HUES6 (cell line): ENCODE measurements at regions not wholly inside any gene's neighbourhood (a gene's known extent, or its start where the extent isn't known, plus 50 kb on each side); places are given as distances from the start of the nearest gene placed in this dataset.

ENCODE experiments used
- H3K27ac ChIP-seq: 2 replicates; pipeline ENCODE4 v1.7.0; 2013; ENCODE audit warnings: low read depth, mild to moderate bottlenecking, low read length, inconsistent platforms
- H3K27me3 ChIP-seq: 2 replicates; pipeline ENCODE4 v1.6.1; 2013; ENCODE audit warnings: low read length; ENCODE audit not compliant: control insufficient read depth, insufficient read depth
- H3K36me3 ChIP-seq: 2 replicates; pipeline ENCODE4 v1.6.1; 2013; ENCODE audit warnings: low read length; ENCODE audit not compliant: control insufficient read depth, insufficient read depth
- H3K4me1 ChIP-seq: 2 replicates; pipeline ENCODE4 v1.6.1; 2013; ENCODE audit warnings: low read length; ENCODE audit not compliant: control insufficient read depth, insufficient read depth
- H3K4me3 ChIP-seq: 2 replicates; pipeline ENCODE4 v1.5.1; 2013; ENCODE audit warnings: low read depth, low read length
- H3K9ac ChIP-seq: one replicate; pipeline ENCODE4 v1.6.1; 2013; ENCODE audit warnings: mild to moderate bottlenecking, low read length
- H3K9me3 ChIP-seq: 2 replicates; pipeline ENCODE4 v1.6.1; 2013; ENCODE audit warnings: low read depth, low read length; ENCODE audit not compliant: control insufficient read depth, insufficient read depth

- Histone ChIP-seq H3K36me3 (no peaks in the 10 kb centered on the region), H3K4me1 (peaks cover 15% of the 10 kb centered on the region), H3K4me3 (no peak overlapping the region), H3K9ac (no peak overlapping the region), H3K27ac (no peak overlapping the region), H3K27me3 (no peaks in the 10 kb centered on the region), H3K9me3 (no peaks in the 10 kb centered on the region)
Measured at GRCh38 chr6:37580176-37580955, 80.7 kb upstream of the CCDC167 start.

DNA sequence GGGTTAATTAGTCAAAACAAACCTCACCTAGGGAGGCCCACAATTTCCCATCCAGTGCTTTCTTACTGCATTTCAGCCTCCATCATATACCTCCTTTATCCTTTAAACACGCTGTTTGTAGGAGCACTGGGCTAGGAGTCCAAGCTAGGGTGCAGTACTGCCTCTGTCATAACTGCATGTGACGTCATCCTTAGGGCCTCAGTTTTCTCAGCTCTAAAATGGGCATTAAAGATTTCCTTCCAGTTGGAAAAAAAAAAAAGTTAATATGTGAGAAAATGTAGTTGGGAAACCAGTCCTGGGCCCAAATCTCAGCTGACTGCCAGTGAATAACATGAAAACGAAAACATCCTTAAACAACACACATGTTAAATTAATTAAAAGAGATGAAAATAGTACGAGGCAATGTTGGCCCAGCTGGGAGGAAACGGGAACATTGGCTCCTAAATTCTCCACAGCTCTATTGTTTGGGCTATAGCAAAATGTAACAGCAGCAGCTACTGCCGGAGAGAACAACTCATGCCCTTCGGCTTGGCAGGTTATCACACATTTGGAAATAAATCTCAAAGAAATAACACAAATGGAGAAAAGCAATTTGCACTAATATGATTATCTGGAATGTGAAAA lies 79.9 kb upstream of the CCDC167 start:
- Histone ChIP-seq H3K4me3 (no peak overlapping the region), H3K9me3 (no peaks in the 10 kb centered on the region), H3K27me3 (no peaks in the 10 kb centered on the region), H3K4me1 (peaks cover 11% of the 10 kb centered on the region), H3K36me3 (no peaks in the 10 kb centered on the region), H3K9ac (no peak overlapping the region), H3K27ac (no peak overlapping the region)

GRCh38 chr6:37578104-37578503 lies 78.4 kb upstream of the CCDC167 start:
- Histone ChIP-seq H3K4me3 (no peak overlapping the region), H3K36me3 (no peaks in the 10 kb centered on the region), H3K9ac (no peak overlapping the region), H3K9me3 (no peaks in the 10 kb centered on the region), H3K27me3 (no peaks in the 10 kb centered on the region), H3K4me1 (peaks cover 9% of the 10 kb centered on the region), H3K27ac (no peak overlapping the region)

GRCh38 chr6:37576336-37576737 lies 76.6 kb upstream of the CCDC167 start:
- Histone ChIP-seq H3K27me3 (peaks cover 3% of the 10 kb centered on the region; the same call in 1 of the 2 replicates), H3K27ac (no peak overlapping the region), H3K4me1 (peaks cover 2% of the 10 kb centered on the region; the same call in 1 of the 2 replicates), H3K4me3 (no peak overlapping the region), H3K9me3 (no peaks in the 10 kb centered on the region), H3K9ac (no peak overlapping the region), H3K36me3 (no peaks in the 10 kb centered on the region)

DNA sequence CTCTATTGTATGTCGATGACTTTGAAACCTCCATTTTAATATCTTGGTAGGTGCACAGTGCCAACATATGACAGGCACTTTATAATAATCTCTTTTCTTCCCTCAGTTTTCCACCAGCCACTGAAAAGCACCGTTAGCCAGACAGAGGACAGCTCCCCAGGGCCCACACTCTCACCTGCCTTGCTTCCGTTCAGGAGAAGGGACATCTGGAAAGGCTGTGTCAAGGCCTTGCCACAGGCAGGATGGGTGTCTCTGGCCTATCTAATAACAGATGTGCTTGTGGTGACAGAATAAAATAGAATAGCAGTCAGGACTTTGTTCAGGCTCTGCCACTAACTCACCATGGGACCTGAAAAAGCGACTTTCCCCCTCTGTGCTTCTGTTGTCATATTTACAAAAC lies 75.5 kb upstream of the CCDC167 start:
- peaks cover 7% of the 10 kb centered on the region; the same call in 1 of the 2 replicates for H3K4me1 ChIP-seq
- H3K9me3 ChIP-seq: no peaks in the 10 kb centered on the region
- H3K27me3 ChIP-seq: peaks cover 13% of the 10 kb centered on the region; the same call in 1 of the 2 replicates
- H3K9ac ChIP-seq: no peak overlapping the region
- no peak overlapping the region for H3K27ac ChIP-seq
- no peaks in the 10 kb centered on the region for H3K36me3 ChIP-seq
- no peak overlapping the region for H3K4me3 ChIP-seq

DNA sequence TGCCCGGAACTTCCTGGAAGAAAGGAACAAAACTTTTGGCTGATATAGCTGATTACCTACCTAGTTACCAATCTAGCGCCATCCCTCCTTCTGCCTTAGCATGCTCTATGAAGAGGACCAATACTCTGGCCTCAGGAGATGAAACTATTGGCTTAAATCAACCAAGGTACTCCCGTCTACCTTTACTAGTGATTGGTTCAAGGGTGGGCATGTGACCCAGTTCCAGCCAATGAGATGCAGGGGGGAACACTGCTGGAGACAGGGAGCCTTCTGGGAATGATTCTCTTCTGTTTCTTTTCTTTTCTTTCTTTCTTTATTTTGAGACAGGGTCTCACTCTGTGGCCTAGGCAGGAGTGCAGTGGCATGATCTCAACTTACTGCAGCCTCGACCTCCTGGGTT lies 72.6 kb upstream of the CCDC167 start:
- Histone ChIP-seq H3K9ac (no peak overlapping the region), H3K36me3 (no peaks in the 10 kb centered on the region), H3K9me3 (no peaks in the 10 kb centered on the region), H3K27me3 (peaks cover 17% of the 10 kb centered on the region; the same call in 1 of the 2 replicates), H3K4me1 (peaks cover 7% of the 10 kb centered on the region; the same call in 1 of the 2 replicates), H3K27ac (no peak overlapping the region), H3K4me3 (no peak overlapping the region)

DNA sequence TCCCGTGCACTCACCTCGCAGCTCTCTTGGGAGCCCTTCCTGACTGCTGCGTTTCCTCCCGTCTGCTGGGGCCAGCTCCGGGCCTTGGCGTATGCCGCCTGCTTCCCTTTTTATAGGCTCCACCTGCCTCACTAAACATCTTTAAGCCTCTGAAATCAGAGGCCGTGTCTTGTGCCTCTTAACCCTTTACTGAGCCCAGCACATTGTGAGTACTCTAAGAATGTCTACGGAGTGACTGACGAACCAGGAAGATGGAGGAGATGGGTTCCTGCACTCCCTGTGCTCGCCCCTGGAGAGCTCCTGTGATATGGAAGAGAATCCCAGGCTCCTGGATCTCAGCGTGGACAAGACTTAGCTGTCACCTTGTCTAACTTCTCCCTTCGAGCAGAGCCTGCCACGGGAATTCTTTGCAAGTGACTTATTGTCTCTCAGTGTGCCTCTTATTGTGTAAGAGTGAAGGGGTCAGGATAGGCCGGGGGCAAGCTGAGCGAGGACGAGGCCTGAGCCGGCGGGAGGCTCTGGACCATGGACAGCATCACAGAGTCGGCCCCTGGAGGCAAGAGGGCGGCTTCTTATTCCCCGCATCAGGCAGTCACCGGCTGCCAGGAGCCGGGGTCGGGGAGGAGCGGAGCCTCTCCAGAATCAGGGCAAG lies 70.9 kb upstream of the CCDC167 start:
- H3K27me3 ChIP-seq: peaks cover 17% of the 10 kb centered on the region; the same call in 1 of the 2 replicates
- no peak overlapping the region for H3K27ac ChIP-seq
- H3K9me3 ChIP-seq: no peaks in the 10 kb centered on the region
- H3K4me3 ChIP-seq: no peak overlapping the region
- peaks cover 4% of the 10 kb centered on the region; the same call in 1 of the 2 replicates for H3K4me1 ChIP-seq
- no peaks in the 10 kb centered on the region for H3K36me3 ChIP-seq
- no peak overlapping the region for H3K9ac ChIP-seq

- peaks cover 11% of the 10 kb centered on the region for H3K4me1 ChIP-seq
- H3K9me3 ChIP-seq: no peaks in the 10 kb centered on the region
- no peak overlapping the region for H3K27ac ChIP-seq
- no peaks in the 10 kb centered on the region for H3K36me3 ChIP-seq
- H3K9ac ChIP-seq: no peak overlapping the region
- no peak overlapping the region for H3K4me3 ChIP-seq
- peaks cover 17% of the 10 kb centered on the region; the same call in 1 of the 2 replicates for H3K27me3 ChIP-seq
Measured at GRCh38 chr6:37569743-37570481, 70.2 kb upstream of the CCDC167 start.

DNA sequence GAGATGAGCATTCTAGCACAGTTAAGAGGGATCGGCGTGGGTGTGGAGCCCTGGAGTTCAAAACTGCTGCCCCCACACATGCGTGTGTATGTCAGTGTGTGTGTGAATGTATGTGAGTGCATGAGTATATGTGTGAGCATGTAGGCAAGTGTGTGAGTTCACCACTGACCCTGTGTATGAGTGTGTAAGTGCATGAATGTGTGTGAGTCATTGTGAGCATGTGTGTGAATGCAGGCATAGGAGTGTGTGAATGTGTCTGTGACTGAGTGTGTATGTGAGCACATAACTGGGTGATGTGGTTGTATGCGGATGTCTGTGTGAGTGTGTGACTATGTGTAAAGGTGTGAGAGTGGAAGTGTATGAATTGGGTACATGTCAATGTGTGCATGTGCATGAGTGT lies 69.6 kb upstream of the CCDC167 start:
- H3K9ac ChIP-seq: no peak overlapping the region
- peaks cover 21% of the 10 kb centered on the region; the same call in 1 of the 2 replicates for H3K27me3 ChIP-seq

DNA sequence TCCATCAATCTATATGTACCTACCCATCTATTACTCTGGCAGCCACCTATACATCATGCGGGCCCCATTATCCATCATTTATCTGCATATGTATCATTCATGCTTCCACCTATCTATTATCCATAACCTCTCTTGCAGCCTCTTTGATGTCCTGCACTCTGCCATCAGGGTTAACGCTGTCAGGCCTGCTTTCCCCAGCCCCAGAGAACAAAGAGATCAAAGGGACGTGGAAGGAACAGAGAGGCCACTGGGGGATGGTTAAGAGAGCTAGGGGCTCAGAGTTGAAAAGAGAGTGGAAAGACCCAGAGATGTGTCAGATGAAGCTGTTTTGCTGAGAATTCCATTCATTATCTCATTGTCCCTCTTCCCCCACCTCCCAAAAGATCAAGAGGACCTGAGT lies 67.3 kb upstream of the CCDC167 start:
- H3K27me3 ChIP-seq: peaks cover 22% of the 10 kb centered on the region; the same call in 1 of the 2 replicates
- no peak overlapping the region for H3K27ac ChIP-seq
- no peaks in the 10 kb centered on the region for H3K36me3 ChIP-seq
- H3K4me3 ChIP-seq: no peak overlapping the region
- no peak overlapping the region for H3K9ac ChIP-seq
- H3K4me1 ChIP-seq: peaks cover 13% of the 10 kb centered on the region
- no peaks in the 10 kb centered on the region for H3K9me3 ChIP-seq

More for the DNA sequence above, 69.6 kb upstream of the CCDC167 start:
- Histone ChIP-seq H3K4me3 (no peak overlapping the region), H3K27ac (no peak overlapping the region), H3K36me3 (no peaks in the 10 kb centered on the region), H3K9me3 (no peaks in the 10 kb centered on the region), H3K4me1 (peaks cover 13% of the 10 kb centered on the region)
